Stimulated activated CD4-positive, alpha-beta T cell treated with anti-CD3 and anti-CD28 coated beads, Interleukin-12 subunit alpha, Interleukin-12 subunit beta, amount 100 ng/mL, for 48 hours (primary cell): ENCODE measurements at regions not wholly inside any gene's neighbourhood (a gene's known extent, or its start where the extent isn't known, plus 50 kb on each side); places are given as distances from the start of the nearest gene placed in this dataset.

ENCODE experiments used
- DNase-seq, 3 donors: peaks; one replicate each; pipeline ENCODE4 v3.0.0-alpha.2; 2020; ENCODE audit warnings: low read depth in 2 of 3, low spot score in 1 of 3

GRCh38 chr1:65486613-65487012 is 66.1 kb downstream of the LEPR start:
- DNase-seq = no peak

GRCh38 chr1:65489481-65489880 is 69.0 kb downstream of the LEPR start:
- DNase-seq = no peak

GRCh38 chr1:65490231-65491009 is 70.0 kb downstream of the LEPR start:
- no peak for DNase-seq

GRCh38 chr1:65491472-65491871 is 71.0 kb downstream of the LEPR start:
- DNase-seq = no peak

GRCh38 chr1:65493802-65494201 is 73.3 kb downstream of the LEPR start:
- DNase-seq = no peak

- DNase-seq = no peak
These were observed 74.2 kb downstream of the LEPR start for GRCh38 chr1:65494671-65495070.

- DNase-seq = no peak
These were observed 74.7 kb downstream of the LEPR start for GRCh38 chr1:65495137-65495536.

GRCh38 chr1:65497256-65497830 is 76.9 kb downstream of the LEPR start:
- DNase-seq = no peak

- no peak for DNase-seq
These were observed 83.0 kb downstream of the LEPR start for GRCh38 chr1:65503427-65503826.

GRCh38 chr1:65504263-65504662 is 83.8 kb downstream of the LEPR start:
- DNase-seq = no peak

- DNase-seq = no peak
These were observed 85.3 kb downstream of the LEPR start for GRCh38 chr1:65505547-65506300.

- no peak for DNase-seq
These were observed 87.6 kb downstream of the LEPR start for GRCh38 chr1:65508051-65508450.

GRCh38 chr1:65509912-65510680 is 89.6 kb downstream of the LEPR start:
- DNase-seq = no peak

GRCh38 chr1:65510961-65511360 is 90.5 kb downstream of the LEPR start:
- DNase-seq = no peak

GRCh38 chr1:65512383-65512782 is 91.9 kb downstream of the LEPR start:
- no peak for DNase-seq

- DNase-seq = no peak
These were observed 92.7 kb downstream of the LEPR start for GRCh38 chr1:65512967-65513780.

GRCh38 chr1:65514041-65514440 is 93.6 kb downstream of the LEPR start:
- no peak for DNase-seq

GRCh38 chr1:65524931-65525265 is 104.4 kb downstream of the LEPR start:
- no peak for DNase-seq

GRCh38 chr1:65525266-65526048 is 105.0 kb downstream of the LEPR start:
- no peak for DNase-seq

GRCh38 chr1:65526049-65526556 is 105.6 kb downstream of the LEPR start:
- DNase-seq = no peak
